Astrocyte of the spinal cord (primary cell): ENCODE measurements at regions not wholly inside any gene's neighbourhood (a gene's known extent, or its start where the extent isn't known, plus 50 kb on each side); places are given as distances from the start of the nearest gene placed in this dataset.

Experiments used
- DNase-seq: peaks from one replicate; pipeline ENCODE4 v3.0.0; 2011; ENCODE audit warnings: low read depth, low spot score
- H3K4me3 ChIP-seq: 2 replicates; pipeline ENCODE4 v1.5.1; 2011; ENCODE audit warnings: low read depth, mild to moderate bottlenecking, low read length, moderate library complexity
- CTCF ChIP-seq: IDR thresholded peaks from 2 replicates; pipeline ENCODE4 v1.5.1; 2012; ENCODE audit warnings: low read depth, mild to moderate bottlenecking, low read length, inconsistent platforms
- in situ Hi-C: cut with HindIII; loops from 2 replicates; pipeline ENCODE4 v1.10.0; 2017; ENCODE audit warnings: low sequenced_read_pairs

GRCh38 chr3:148333091-148333490, 364.6 kb upstream of the AGTR1 start:
- no peak for DNase-seq
- in situ Hi-C loops: no loop called here
- no peak for TF ChIP-seq CTCF
- no peak overlapping the region for H3K4me3 ChIP-seq

GRCh38 chr3:148335612-148336011, 362.1 kb upstream of the AGTR1 start:
- in situ Hi-C loops: no loop called here
- no peak for TF ChIP-seq CTCF

GRCh38 chr3:148343416-148343815, 354.3 kb upstream of the AGTR1 start:
- no peak overlapping the region for H3K4me3 ChIP-seq
- in situ Hi-C loops: no loop called here
- no peak for TF ChIP-seq CTCF
- no peak for DNase-seq

More at GRCh38 chr3:148335612-148336011, 362.1 kb upstream of the AGTR1 start:
- no peak for DNase-seq
- no peak overlapping the region for H3K4me3 ChIP-seq

GRCh38 chr3:148344521-148344920, 353.2 kb upstream of the AGTR1 start:
- in situ Hi-C loops: no loop called here
- DNase-seq: no peak
- no peak overlapping the region for H3K4me3 ChIP-seq
- no peak for TF ChIP-seq CTCF

GRCh38 chr3:148360051-148360450, 337.7 kb upstream of the AGTR1 start:
- peak; percentile 43 for DNase-seq
- in situ Hi-C loops: no loop called here
- no peak for TF ChIP-seq CTCF
- no peak overlapping the region for H3K4me3 ChIP-seq

GRCh38 chr3:148366743-148367410, 330.8 kb upstream of the AGTR1 start:
- peak; percentile 29 for DNase-seq
- no peak overlapping the region for H3K4me3 ChIP-seq
- in situ Hi-C loops: no loop called here
- peak; percentile 25 for TF ChIP-seq CTCF
